Activated CD4-positive, alpha-beta memory T cell treated with anti-CD3 and anti-CD28 coated beads for 36 hours (primary cell): ENCODE measurements at regions not wholly inside any gene's neighbourhood (a gene's known extent, or its start where the extent isn't known, plus 50 kb on each side); places are given as distances from the start of the nearest gene placed in this dataset.
A peak's percentile ranks its signal among the peaks of the same experiment; 100 is the strongest.

Source experiments
- CTCF ChIA-PET: fragments of 350-600 bp; sonication (Branson Sonifier 250); formaldehyde crosslinking; loops from one replicate; lab custom pipeline; 2021; ENCODE audit warnings: antibody characterized with exemption, inconsistent platforms; lab: Charles Lee
- POLR2A ChIA-PET: fragments of 350-600 bp; sonication (Branson Sonifier 250); formaldehyde crosslinking; loops from one replicate; lab custom pipeline; 2021; ENCODE audit warnings: antibody characterized with exemption; lab: Charles Lee
- DNase-seq: peaks from one replicate; pipeline ENCODE4 v3.0.0-alpha.2; 2020
- H3K27ac Mint-ChIP-seq: one replicate; pipeline ENCODE4 v1.8.0; 2021; ENCODE audit warnings: mixed read lengths
- H3K27me3 Mint-ChIP-seq: one replicate; pipeline ENCODE4 v1.8.0; 2021; ENCODE audit warnings: mixed read lengths
- H3K36me3 Mint-ChIP-seq: one replicate; pipeline ENCODE4 v1.8.0; 2021; ENCODE audit warnings: mixed read lengths
- H3K4me1 Mint-ChIP-seq: one replicate; pipeline ENCODE4 v1.8.0; 2021; ENCODE audit warnings: low read depth, mixed read lengths
- H3K4me3 Mint-ChIP-seq: one replicate; pipeline ENCODE4 v1.8.0; 2021; ENCODE audit warnings: mild to moderate bottlenecking, mixed read lengths
- H3K9me3 Mint-ChIP-seq: one replicate; pipeline ENCODE4 v1.8.0; 2021; ENCODE audit warnings: mixed read lengths
- intact Hi-C: fragments of 100-400 bp; cut with micrococcal nuclease; formaldehyde crosslinking; loops from one replicate; pipeline ENCODE4 v1.15.1; 2023

- Mint-ChIP-seq H3K4me3 (no peak overlapping the region), H3K27me3 (no peaks in the 10 kb centered on the region), H3K4me1 (peaks cover 60% of the 10 kb centered on the region), H3K9me3 (no peaks in the 10 kb centered on the region), H3K36me3 (no peaks in the 10 kb centered on the region), H3K27ac (no peak overlapping the region)
- intact Hi-C loops, result loop anchor here (2.0 kb wide), 2 partner anchors 131 to 199 kb away; no protein-coding TSS in a partner anchor
- ChIA-PET CTCF (interaction anchor here (0.6 to 8.1 kb wide), 15 partner anchors 13 to 331 kb away, joined by 3 to 203 read pairs (median 12); no protein-coding TSS in a partner anchor), POLR2A (no interaction called here)
- peak; percentile 53 for DNase-seq
Observed at GRCh38 chr1:101307985-101308689, 71.3 kb downstream of the S1PR1 start.

DNA sequence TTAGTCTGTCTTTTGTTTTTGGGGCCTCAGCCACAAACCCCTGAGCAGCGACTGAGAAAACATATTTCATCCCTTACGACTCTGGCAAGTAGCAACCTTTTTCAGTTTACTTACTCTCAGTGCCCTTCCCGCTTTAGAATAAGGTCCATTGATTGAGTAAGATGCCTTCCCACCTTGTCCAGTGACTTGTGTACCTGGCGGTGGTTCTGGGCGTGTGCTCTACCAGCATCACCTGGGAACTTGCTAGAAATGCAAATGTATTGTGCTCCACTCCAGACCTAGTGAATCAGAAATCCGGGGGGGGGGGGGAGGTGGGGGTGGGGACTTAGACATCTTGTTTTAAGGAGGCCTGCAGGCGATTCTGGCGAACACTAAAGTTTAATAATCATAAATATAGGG lies 72.1 kb downstream of the S1PR1 start:
- peak overlapping the region; percentile 53 for H3K4me3 Mint-ChIP-seq
- intact Hi-C loops, result loop anchor here (1.0 to 2.0 kb wide), 4 partner anchors 18 to 198 kb away; no protein-coding TSS in a partner anchor
- peak overlapping the region; percentile 44 for H3K27ac Mint-ChIP-seq
- no peak for DNase-seq
- peaks cover 67% of the 10 kb centered on the region for H3K4me1 Mint-ChIP-seq
- ChIA-PET CTCF (interaction anchor here (0.6 to 8.1 kb wide), 58 partner anchors 9 to 1267 kb away, joined by 3 to 203 read pairs (median 5); no protein-coding TSS in a partner anchor), POLR2A (interaction anchor here (0.7 to 1.9 kb wide), 9 partner anchors 9 to 412 kb away, joined by 3 to 5 read pairs (median 4); no protein-coding TSS in a partner anchor)
- H3K9me3 Mint-ChIP-seq, result no peaks in the 10 kb centered on the region
- no peaks in the 10 kb centered on the region for H3K27me3 Mint-ChIP-seq
- no peaks in the 10 kb centered on the region for H3K36me3 Mint-ChIP-seq

GRCh38 chr1:101309334-101310311 lies 72.8 kb downstream of the S1PR1 start:
- H3K4me1 Mint-ChIP-seq, result peaks cover 74% of the 10 kb centered on the region
- intact Hi-C loops, result loop anchor here (1.0 to 5.0 kb wide), 6 partner anchors 18 to 258 kb away; no protein-coding TSS in a partner anchor
- peak overlapping the region; percentile 69 for H3K4me3 Mint-ChIP-seq
- H3K27me3 Mint-ChIP-seq, result no peaks in the 10 kb centered on the region
- ChIA-PET CTCF (interaction anchor here (0.6 to 8.1 kb wide), 69 partner anchors 8 to 1267 kb away, joined by 3 to 203 read pairs (median 4); no protein-coding TSS in a partner anchor), POLR2A (interaction anchor here (0.6 to 1.9 kb wide), 12 partner anchors 8 to 413 kb away, joined by 3 to 5 read pairs (median 4); no protein-coding TSS in a partner anchor)
- H3K36me3 Mint-ChIP-seq, result no peaks in the 10 kb centered on the region
- peak; percentile 77 for DNase-seq
- H3K9me3 Mint-ChIP-seq, result no peaks in the 10 kb centered on the region
- peak overlapping the region; percentile 78 for H3K27ac Mint-ChIP-seq

DNA sequence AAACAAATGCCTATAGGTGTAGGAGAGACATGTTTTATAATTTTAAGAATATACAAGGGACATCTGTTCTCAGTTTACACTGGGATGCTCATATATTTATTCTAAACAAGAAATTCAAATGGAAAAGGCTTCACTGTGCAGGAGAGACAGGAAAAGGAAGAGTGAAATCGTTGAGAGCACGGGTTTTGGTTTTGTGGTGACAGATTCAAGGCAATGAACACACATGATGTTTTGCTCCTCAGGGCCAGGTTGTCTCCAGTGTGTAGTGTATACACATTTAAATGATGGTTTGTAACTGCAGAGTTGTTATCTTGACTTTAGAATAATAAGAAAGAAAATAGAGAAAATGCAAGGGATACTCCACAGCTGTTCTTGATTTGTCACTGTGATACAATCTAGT lies 73.7 kb downstream of the S1PR1 start:
- no peaks in the 10 kb centered on the region for H3K9me3 Mint-ChIP-seq
- peak overlapping the region; percentile 14 for H3K27ac Mint-ChIP-seq
- intact Hi-C loops, result loop anchor here (2.0 to 5.0 kb wide), 2 partner anchors 142 to 257 kb away; no protein-coding TSS in a partner anchor
- H3K36me3 Mint-ChIP-seq, result no peaks in the 10 kb centered on the region
- H3K27me3 Mint-ChIP-seq, result peaks cover 2% of the 10 kb centered on the region
- ChIA-PET CTCF (interaction anchor here (0.8 to 8.1 kb wide), 16 partner anchors 11 to 390 kb away, joined by 3 to 203 read pairs (median 13); no protein-coding TSS in a partner anchor), POLR2A (interaction anchor here (1.9 kb wide), 1 partner anchor 10 kb away, joined by 4 read pairs; no protein-coding TSS in a partner anchor)
- H3K4me1 Mint-ChIP-seq, result peaks cover 75% of the 10 kb centered on the region
- H3K4me3 Mint-ChIP-seq, result no peak overlapping the region
- DNase-seq, result no peak

GRCh38 chr1:101311146-101311920 lies 74.5 kb downstream of the S1PR1 start:
- Mint-ChIP-seq H3K9me3 (no peaks in the 10 kb centered on the region), H3K27ac (peak overlapping the region; percentile 59), H3K4me3 (no peak overlapping the region), H3K36me3 (no peaks in the 10 kb centered on the region), H3K27me3 (peaks cover 2% of the 10 kb centered on the region), H3K4me1 (peaks cover 75% of the 10 kb centered on the region)
- ChIA-PET CTCF (interaction anchor here (0.8 to 8.1 kb wide), 9 partner anchors 11 to 127 kb away, joined by 3 to 203 read pairs (median 20); no protein-coding TSS in a partner anchor), POLR2A (interaction anchor here (0.8 kb wide), 1 partner anchor 20 kb away, joined by 4 read pairs; no protein-coding TSS in a partner anchor)
- intact Hi-C loops, result loop anchor here (2.0 to 5.0 kb wide), 2 partner anchors 141 to 256 kb away; no protein-coding TSS in a partner anchor
- peak; percentile 56 for DNase-seq

GRCh38 chr1:101312147-101312546 lies 75.3 kb downstream of the S1PR1 start:
- ChIA-PET CTCF (interaction anchor here (0.7 to 8.1 kb wide), 6 partner anchors 22 to 351 kb away, joined by 3 to 203 read pairs (median 32); no protein-coding TSS in a partner anchor), POLR2A (interaction anchor here (0.8 kb wide), 1 partner anchor 21 kb away, joined by 4 read pairs; no protein-coding TSS in a partner anchor)
- H3K4me1 Mint-ChIP-seq, result peaks cover 73% of the 10 kb centered on the region
- peak overlapping the region; percentile 40 for H3K27ac Mint-ChIP-seq
- no peaks in the 10 kb centered on the region for H3K36me3 Mint-ChIP-seq
- intact Hi-C loops, result loop anchor here (5.0 kb wide), 1 partner anchor 255 kb away; no protein-coding TSS in a partner anchor
- H3K27me3 Mint-ChIP-seq, result peaks cover 2% of the 10 kb centered on the region
- no peaks in the 10 kb centered on the region for H3K9me3 Mint-ChIP-seq
- peak overlapping the region; percentile 67 for H3K4me3 Mint-ChIP-seq
- no peak for DNase-seq

DNA sequence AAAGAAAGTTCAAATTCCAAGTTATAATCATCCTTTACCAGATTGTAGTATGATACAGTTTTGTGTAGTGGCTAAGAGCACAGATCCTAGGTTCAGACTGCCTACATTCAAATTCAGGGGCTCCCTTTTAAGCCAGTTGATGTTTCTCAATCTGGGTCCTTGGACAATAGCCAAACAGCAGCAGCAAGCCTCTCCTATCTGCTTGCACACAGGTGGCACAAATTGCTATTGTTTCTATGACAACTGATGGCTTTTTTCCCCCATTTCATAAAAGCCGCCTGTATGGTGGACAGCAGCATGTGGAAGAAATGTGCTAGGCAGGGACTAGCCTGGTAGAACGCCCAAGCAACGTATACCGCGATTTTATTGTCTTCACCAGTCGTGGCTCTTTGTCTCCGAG lies 76.5 kb downstream of the S1PR1 start:
- ChIA-PET CTCF (interaction anchor here (1.4 to 8.1 kb wide), 5 partner anchors 23 to 255 kb away, joined by 3 to 203 read pairs (median 61); no protein-coding TSS in a partner anchor), POLR2A (no interaction called here)
- no peaks in the 10 kb centered on the region for H3K36me3 Mint-ChIP-seq
- H3K9me3 Mint-ChIP-seq, result no peaks in the 10 kb centered on the region
- H3K27me3 Mint-ChIP-seq, result peaks cover 2% of the 10 kb centered on the region
- intact Hi-C loops, result loop anchor here (5.0 kb wide), 1 partner anchor 254 kb away; no protein-coding TSS in a partner anchor
- no peak overlapping the region for H3K4me3 Mint-ChIP-seq
- H3K4me1 Mint-ChIP-seq, result peaks cover 61% of the 10 kb centered on the region
- H3K27ac Mint-ChIP-seq, result no peak overlapping the region
- DNase-seq, result no peak

- Mint-ChIP-seq H3K9me3 (no peaks in the 10 kb centered on the region), H3K36me3 (no peaks in the 10 kb centered on the region), H3K4me3 (no peak overlapping the region), H3K27ac (no peak overlapping the region), H3K4me1 (peaks cover 54% of the 10 kb centered on the region), H3K27me3 (peaks cover 2% of the 10 kb centered on the region)
- peak; percentile 69 for DNase-seq
- CTCF ChIA-PET, result interaction anchor here (0.7 to 8.1 kb wide), 4 partner anchors 40 to 250 kb away, joined by 3 to 203 read pairs (median 52); no protein-coding TSS in a partner anchor
- intact Hi-C loops, result loop anchor here (5.0 kb wide), 1 partner anchor 253 kb away; no protein-coding TSS in a partner anchor
- POLR2A ChIA-PET, result no interaction called here
Observed at GRCh38 chr1:101314244-101314643, 77.4 kb downstream of the S1PR1 start.

GRCh38 chr1:101316256-101316655 lies 79.4 kb downstream of the S1PR1 start:
- CTCF ChIA-PET, result interaction anchor here (1.5 kb wide), 1 partner anchor 41 kb away, joined by 6 read pairs; no protein-coding TSS in a partner anchor
- POLR2A ChIA-PET, result no interaction called here
- no peak for DNase-seq
- H3K9me3 Mint-ChIP-seq, result no peaks in the 10 kb centered on the region
- H3K27me3 Mint-ChIP-seq, result peaks cover 2% of the 10 kb centered on the region
- H3K4me3 Mint-ChIP-seq, result no peak overlapping the region
- peaks cover 34% of the 10 kb centered on the region for H3K4me1 Mint-ChIP-seq
- no peaks in the 10 kb centered on the region for H3K36me3 Mint-ChIP-seq
- H3K27ac Mint-ChIP-seq, result no peak overlapping the region
- intact Hi-C loops, result no loop called here

DNA sequence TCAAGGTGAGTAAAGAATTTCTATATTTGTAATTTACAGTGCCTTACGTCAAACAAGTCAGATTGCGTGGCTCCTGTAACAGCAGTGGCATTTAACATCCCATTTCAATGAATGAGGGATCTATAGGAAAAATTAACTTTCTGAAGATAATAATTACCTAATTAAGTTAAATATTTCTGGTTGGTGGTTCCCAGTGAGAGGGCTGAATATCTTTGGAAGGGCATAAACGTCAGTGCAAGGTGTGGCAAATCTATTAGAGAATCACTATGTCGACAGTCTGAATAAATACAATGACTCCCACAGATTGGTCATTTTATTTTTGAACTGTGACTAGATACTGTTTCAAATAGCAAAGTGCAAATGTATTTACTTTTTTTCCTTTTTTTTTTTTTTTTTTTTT lies 80.0 kb downstream of the S1PR1 start:
- Mint-ChIP-seq H3K4me3 (no peak overlapping the region), H3K9me3 (no peaks in the 10 kb centered on the region), H3K4me1 (peaks cover 29% of the 10 kb centered on the region), H3K36me3 (no peaks in the 10 kb centered on the region), H3K27ac (no peak overlapping the region), H3K27me3 (peaks cover 2% of the 10 kb centered on the region)
- POLR2A ChIA-PET, result no interaction called here
- DNase-seq, result no peak
- intact Hi-C loops, result no loop called here
- CTCF ChIA-PET, result interaction anchor here (0.8 to 2.6 kb wide), 3 partner anchors 7 to 48 kb away, joined by 3 to 22 read pairs (median 6); no protein-coding TSS in a partner anchor
